SH-SY5Y (cell line): ENCODE measurements at regions not wholly inside any gene's neighbourhood (a gene's known extent, or its start where the extent isn't known, plus 50 kb on each side); places are given as distances from the start of the nearest gene placed in this dataset.

Experiments
- GATA2 ChIP-seq: IDR thresholded peaks from 2 replicates; pipeline ENCODE4 v1.6.1; 2011; ENCODE audit warnings: mild to moderate bottlenecking, low read depth, low read length
- GATA3 ChIP-seq: IDR thresholded peaks from 2 replicates; pipeline ENCODE4 v1.6.1; 2011; ENCODE audit warnings: low read depth, mild to moderate bottlenecking, low read length, moderate library complexity

- TF ChIP-seq GATA3 (no peak), GATA2 (no peak)
These were observed 558.9 kb downstream of the REEP3 start for GRCh38 chr10:64080071-64080470.

- TF ChIP-seq GATA2: no peak
- TF ChIP-seq GATA3: no peak
These were observed 560.8 kb downstream of the REEP3 start for GRCh38 chr10:64081947-64082482.

DNA sequence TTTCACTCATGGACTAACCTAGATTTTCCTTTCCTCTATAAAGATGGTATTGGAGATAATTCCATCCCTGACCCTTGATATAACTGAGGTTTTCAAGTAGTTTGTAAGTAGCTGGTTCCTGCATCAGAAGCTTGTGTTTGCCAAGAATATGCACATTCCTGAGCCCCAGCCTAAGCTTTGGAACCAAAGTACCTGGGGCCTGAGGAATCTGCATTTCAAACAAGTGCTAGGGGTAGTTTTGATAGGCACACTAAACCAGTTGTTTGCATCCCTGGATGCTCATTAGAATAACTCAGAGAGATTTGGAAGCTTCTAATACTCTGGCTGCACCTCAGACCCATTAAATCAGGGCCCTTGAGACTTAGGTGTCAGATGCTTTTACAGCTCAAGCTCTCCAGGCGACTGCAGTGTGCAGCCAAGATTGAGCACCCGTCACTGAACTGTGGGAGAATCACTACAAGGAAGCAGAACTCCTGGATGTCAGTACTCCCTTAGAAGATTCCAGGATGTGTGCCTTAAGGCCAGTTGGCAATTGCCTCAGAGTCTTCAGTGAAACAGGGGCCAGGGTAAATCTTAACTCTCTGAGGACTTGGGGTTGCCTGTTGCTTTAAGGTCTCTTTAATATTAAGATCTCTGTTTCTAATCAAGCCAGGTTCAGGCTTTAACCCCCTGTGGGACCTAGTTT is 565.0 kb downstream of the REEP3 start:
- no peak for TF ChIP-seq GATA3
- no peak for TF ChIP-seq GATA2

GRCh38 chr10:64089648-64090047 is 568.4 kb downstream of the REEP3 start:
- TF ChIP-seq GATA2: no peak
- TF ChIP-seq GATA3: no peak

DNA sequence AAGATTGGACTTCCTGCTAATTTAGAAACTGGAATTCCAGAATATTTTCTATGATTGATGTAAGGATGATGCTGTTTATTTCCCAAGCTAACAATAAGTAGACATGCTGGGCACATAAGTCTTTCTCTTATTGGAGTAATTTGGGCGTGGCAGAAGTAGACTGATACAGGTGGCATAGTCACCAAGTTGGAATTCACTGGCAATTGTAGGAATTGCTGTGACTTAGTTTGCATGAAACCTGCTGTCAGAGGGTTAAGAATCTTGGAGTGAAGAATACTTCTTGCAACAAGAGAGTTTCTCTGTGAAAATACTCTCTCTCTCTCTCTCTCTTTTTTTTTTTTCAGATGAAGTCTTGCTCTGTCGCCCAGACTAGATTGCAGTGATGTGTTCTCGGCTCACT is 569.7 kb downstream of the REEP3 start:
- TF ChIP-seq GATA3: no peak

GRCh38 chr10:64091897-64092296 is 570.7 kb downstream of the REEP3 start:
- no peak for TF ChIP-seq GATA2
- no peak for TF ChIP-seq GATA3

DNA sequence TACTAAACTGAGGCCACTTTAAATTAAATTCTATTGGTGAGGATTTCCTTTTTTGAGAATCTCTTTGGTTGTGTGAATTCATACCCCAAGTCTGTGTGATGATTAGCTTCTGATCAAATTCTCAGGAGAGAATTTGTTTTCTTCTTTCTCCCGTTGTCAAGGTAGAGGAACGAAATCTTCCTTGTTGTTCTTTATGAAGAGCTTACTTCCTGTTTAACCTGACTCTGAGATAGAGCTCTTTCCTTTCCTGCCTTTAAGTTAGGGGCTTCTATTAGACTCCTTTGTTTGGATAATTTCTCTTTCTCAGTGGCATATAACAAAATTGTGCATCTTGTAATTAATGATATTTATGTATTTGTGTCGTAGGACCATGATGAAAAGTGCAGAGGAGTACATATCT is 572.1 kb downstream of the REEP3 start:
- no peak for TF ChIP-seq GATA2
- no peak for TF ChIP-seq GATA3

GRCh38 chr10:64093946-64094535 is 572.8 kb downstream of the REEP3 start:
- no peak for TF ChIP-seq GATA3
- no peak for TF ChIP-seq GATA2

DNA sequence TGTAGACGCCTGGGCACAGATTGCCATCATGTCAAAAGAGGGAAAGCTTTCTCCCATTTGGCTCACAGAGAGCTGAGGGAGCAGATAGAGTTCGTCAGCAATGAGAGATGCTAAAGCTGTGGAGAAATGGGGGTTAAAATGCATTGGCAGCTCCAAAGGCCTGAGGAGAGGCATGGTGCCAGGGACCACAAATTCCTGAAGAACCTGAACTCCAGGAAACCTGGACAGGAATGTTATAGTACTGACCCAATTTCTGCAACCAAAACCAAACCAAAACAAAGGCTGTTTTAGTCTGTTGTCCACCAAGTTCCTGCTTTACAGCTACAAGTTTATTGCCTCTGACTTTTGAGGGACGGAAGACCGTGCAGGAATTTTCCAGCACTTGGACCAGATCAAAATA is 575.7 kb downstream of the REEP3 start:
- TF ChIP-seq GATA3: no peak
- no peak for TF ChIP-seq GATA2

GRCh38 chr10:64097391-64098122 is 576.4 kb downstream of the REEP3 start:
- TF ChIP-seq GATA2 (no peak), GATA3 (no peak)

GRCh38 chr10:64098994-64099393 is 577.8 kb downstream of the REEP3 start:
- TF ChIP-seq GATA2 (no peak), GATA3 (no peak)

- TF ChIP-seq GATA3 (no peak), GATA2 (no peak)
These were observed 580.5 kb downstream of the REEP3 start for GRCh38 chr10:64101606-64102263.

DNA sequence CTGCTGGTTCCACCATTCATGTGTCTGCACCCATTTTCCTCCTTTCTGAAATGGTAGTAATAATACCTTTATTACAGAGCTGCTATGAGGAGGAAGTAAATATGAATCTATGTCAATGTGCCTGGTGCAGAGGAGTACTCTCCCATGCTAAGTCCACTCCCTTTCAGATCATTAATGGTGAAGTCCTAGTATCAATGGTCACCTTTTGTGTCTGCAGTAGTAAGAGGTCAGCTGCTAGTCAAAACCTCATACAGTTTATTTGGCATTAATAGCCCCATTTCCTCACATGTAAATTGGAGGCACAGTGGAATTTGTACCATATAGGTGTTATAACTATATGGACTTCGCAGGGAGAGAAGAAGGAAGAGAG is 581.0 kb downstream of the REEP3 start:
- TF ChIP-seq GATA2 (no peak), GATA3 (no peak)

GRCh38 chr10:64102916-64103315 is 581.7 kb downstream of the REEP3 start:
- no peak for TF ChIP-seq GATA2
- no peak for TF ChIP-seq GATA3

DNA sequence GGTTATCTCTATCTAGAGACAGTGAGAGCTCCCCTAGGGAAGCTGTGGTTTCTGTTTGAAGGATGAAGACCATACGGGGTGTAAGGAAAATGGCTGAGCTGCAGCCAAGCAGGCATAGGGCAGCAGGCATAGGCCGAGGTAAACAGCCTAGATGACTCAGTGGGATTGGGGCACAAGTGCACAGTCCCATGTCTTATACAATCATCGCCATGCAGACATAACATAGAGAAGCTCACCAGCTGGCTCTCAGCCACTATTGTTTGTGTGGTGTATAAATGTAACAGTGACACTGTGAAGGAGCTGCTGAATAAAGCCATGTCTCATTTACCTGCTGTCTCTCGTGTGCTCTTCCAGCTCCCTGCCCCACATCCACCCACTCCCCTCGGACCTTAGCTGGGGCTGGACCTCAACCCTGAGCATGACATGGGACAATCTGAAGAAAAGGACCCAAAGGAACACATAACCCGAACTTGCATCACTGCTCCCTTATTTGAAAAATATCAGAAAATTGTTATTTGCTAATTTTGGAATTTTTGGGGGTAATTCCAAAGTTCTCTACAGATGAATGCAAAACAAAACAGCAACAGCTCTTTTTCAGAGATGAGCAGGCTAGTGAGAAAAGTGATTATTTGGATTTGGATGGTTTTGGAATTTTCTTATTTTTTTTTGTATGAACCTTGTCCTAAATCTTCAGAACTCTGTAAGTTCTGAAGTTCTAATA is 582.7 kb downstream of the REEP3 start:
- TF ChIP-seq GATA2 (no peak), GATA3 (no peak)
